ENCODE measurements at regions not wholly inside any gene's neighbourhood (a gene's known extent, or its start where the extent isn't known, plus 50 kb on each side); places are given as distances from the start of the nearest gene placed in this dataset.

DNA sequence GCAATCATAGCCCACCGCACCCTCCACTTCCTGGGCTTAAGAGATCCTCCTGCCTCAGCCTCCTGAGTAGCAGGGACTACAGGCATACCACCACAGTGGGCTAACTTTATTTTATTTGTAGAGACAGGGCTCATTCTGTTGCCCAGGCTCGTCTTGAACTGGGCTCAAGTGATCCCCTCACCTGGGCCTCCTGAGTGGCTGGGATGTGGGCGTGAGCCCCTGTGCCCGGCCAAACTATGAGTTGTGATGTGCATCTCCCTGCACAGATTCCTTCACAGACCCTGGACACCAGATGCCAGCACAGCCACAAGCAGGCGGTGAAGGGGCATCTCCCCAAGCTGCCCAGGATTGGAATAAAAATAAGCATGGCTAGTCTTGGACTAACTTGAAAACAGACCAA is 244.9 kb upstream of the IRX1 start:
- H3K27ac ChIP-seq: no peak overlapping the region
- ATAC-seq: no peak
- H3K27me3 ChIP-seq: no peaks in the 10 kb centered on the region
- DNase-seq: no peak
- in situ Hi-C loops (cut with MboI; ENCODE audit: low sequenced_read_pairs in 4 of 4) (no loop called here), intact Hi-C loops (cut with DNase I; ENCODE audit: low total_unique reads) (no loop called here)
- no peaks in the 10 kb centered on the region for H3K9me3 ChIP-seq
- TF ChIP-seq POLR2A (IDR thresholded peaks at IDR 0.05) (no peak), CTCF (IDR thresholded peaks at IDR 0.05 in 4 of 5, conservative IDR thresholded peaks at IDR 0.05 in 1 of 5) (no peak)
- no peak overlapping the region for H3K4me3 ChIP-seq
- H3K4me1 ChIP-seq: no peaks in the 10 kb centered on the region
- H3K36me3 ChIP-seq: no peaks in the 10 kb centered on the region

DNA sequence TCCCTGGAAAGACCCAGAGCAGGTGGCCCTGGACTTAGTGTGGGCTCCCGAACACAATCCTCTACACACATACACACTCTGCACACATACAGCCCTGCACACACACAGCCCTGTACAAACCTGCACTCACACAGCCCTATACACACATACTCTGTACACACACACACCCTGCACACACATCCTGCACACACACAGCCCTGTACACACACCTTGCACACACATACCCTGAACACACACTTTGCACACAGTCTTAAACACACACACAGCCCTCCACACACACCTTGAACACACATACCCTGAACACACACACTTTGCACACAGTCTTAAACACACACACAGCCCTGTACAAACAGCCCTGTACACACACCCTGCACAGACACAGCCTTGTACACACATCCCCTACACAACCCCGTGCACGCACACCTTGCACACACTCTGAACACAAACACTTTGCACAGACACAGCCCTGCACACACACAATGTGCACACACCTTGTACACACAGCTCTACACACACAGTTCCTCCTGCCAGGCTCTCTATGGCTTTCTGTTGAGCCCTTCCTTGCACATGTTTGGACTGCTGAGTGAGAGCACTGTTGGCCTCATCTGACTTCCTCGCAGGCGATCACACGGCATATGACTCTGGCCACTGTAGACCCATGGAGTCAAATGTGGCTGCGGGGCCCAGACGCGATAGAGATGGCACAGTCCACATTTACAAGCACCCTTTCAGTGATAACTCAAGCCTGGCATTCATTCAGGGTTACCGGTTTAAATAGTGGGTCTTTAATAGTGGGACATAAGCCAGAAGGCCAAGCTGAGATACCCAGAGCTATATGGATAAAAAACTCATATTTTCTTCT is 245.7 kb upstream of the IRX1 start:
- no peak for TF ChIP-seq CTCF (IDR thresholded peaks at IDR 0.05 in 4 of 5, conservative IDR thresholded peaks at IDR 0.05 in 1 of 5)
- no peak for TF ChIP-seq POLR2A (IDR thresholded peaks at IDR 0.05)
- no peaks in the 10 kb centered on the region for H3K36me3 ChIP-seq
- in situ Hi-C loops (cut with MboI; ENCODE audit: low sequenced_read_pairs in 4 of 4): no loop called here
- no peak overlapping the region for H3K4me3 ChIP-seq
- no peak overlapping the region for H3K27ac ChIP-seq
- intact Hi-C loops (cut with DNase I; ENCODE audit: low total_unique reads): no loop called here
- ATAC-seq: no peak
- H3K4me1 ChIP-seq: no peaks in the 10 kb centered on the region
- H3K9me3 ChIP-seq: no peaks in the 10 kb centered on the region
- DNase-seq: no peak
- H3K27me3 ChIP-seq: no peaks in the 10 kb centered on the region

GRCh38 chr5:3348576-3349535 is 246.8 kb upstream of the IRX1 start:
- Histone ChIP-seq H3K9me3 (no peaks in the 10 kb centered on the region), H3K27me3 (no peaks in the 10 kb centered on the region), H3K4me1 (no peaks in the 10 kb centered on the region), H3K4me3 (no peak overlapping the region), H3K27ac (no peak overlapping the region), H3K36me3 (no peaks in the 10 kb centered on the region)
- ATAC-seq (no peak), DNase-seq (no peak)
- in situ Hi-C loops (cut with MboI; ENCODE audit: low sequenced_read_pairs in 4 of 4): no loop called here
- intact Hi-C loops (cut with DNase I; ENCODE audit: low total_unique reads): no loop called here
- TF ChIP-seq POLR2A (IDR thresholded peaks at IDR 0.05) (no peak), CTCF (IDR thresholded peaks at IDR 0.05 in 4 of 5, conservative IDR thresholded peaks at IDR 0.05 in 1 of 5) (no peak)

GRCh38 chr5:3347741-3348140 is 247.9 kb upstream of the IRX1 start:
- Histone ChIP-seq H3K4me1 (no peaks in the 10 kb centered on the region), H3K27ac (no peak overlapping the region), H3K4me3 (no peak overlapping the region), H3K9me3 (no peaks in the 10 kb centered on the region), H3K36me3 (no peaks in the 10 kb centered on the region), H3K27me3 (no peaks in the 10 kb centered on the region)
- intact Hi-C loops (cut with DNase I; ENCODE audit: low total_unique reads) (no loop called here), in situ Hi-C loops (cut with MboI; ENCODE audit: low sequenced_read_pairs in 4 of 4) (no loop called here)
- DNase-seq: no peak
- ATAC-seq: no peak
- TF ChIP-seq CTCF (IDR thresholded peaks at IDR 0.05 in 4 of 5, conservative IDR thresholded peaks at IDR 0.05 in 1 of 5): no peak
- TF ChIP-seq POLR2A (IDR thresholded peaks at IDR 0.05): no peak
